NCI-H2171 treated with DMSO at 0.1 percent for 48 hours (cell line): ENCODE measurements at regions not wholly inside any gene's neighbourhood (a gene's known extent, or its start where the extent isn't known, plus 50 kb on each side); places are given as distances from the start of the nearest gene placed in this dataset.
A peak's percentile ranks its signal among the peaks of the same experiment; 100 is the strongest.

Experiments
- DNase-seq: peaks from one replicate; lab custom pipeline; 2025; lab: John Stamatoyannopoulos, UW

GRCh38 chr11:116642481-116642880 lies 130.3 kb downstream of the BUD13 start:
- DNase-seq = no peak

- DNase-seq = peak; percentile 62
Observed at GRCh38 chr11:116641561-116642045, 131.2 kb downstream of the BUD13 start.

GRCh38 chr11:116640641-116641402 lies 132.0 kb downstream of the BUD13 start:
- DNase-seq = peak; percentile 53

GRCh38 chr11:116638463-116638862 lies 134.3 kb downstream of the BUD13 start:
- peak; percentile 52 for DNase-seq

GRCh38 chr11:116637766-116638165 lies 135.0 kb downstream of the BUD13 start:
- DNase-seq = no peak

GRCh38 chr11:116636341-116636929 lies 136.4 kb downstream of the BUD13 start:
- no peak for DNase-seq

GRCh38 chr11:116631201-116631600 lies 141.6 kb downstream of the BUD13 start:
- no peak for DNase-seq

- no peak for DNase-seq
Observed at GRCh38 chr11:116618461-116618860, 154.3 kb downstream of the BUD13 start.

GRCh38 chr11:116615211-116615865 lies 157.4 kb downstream of the BUD13 start:
- DNase-seq = no peak

- DNase-seq = no peak
Observed at GRCh38 chr11:116614306-116615210, 158.2 kb downstream of the BUD13 start.

- DNase-seq = peak; percentile 74
Observed at GRCh38 chr11:116613206-116613875, 159.4 kb downstream of the BUD13 start.

- no peak for DNase-seq
Observed at GRCh38 chr11:116611998-116612620, 160.7 kb downstream of the BUD13 start.

GRCh38 chr11:116610190-116610589 lies 162.6 kb downstream of the BUD13 start:
- DNase-seq = peak; percentile 92

- no peak for DNase-seq
Observed at GRCh38 chr11:116607027-116607426, 165.8 kb downstream of the BUD13 start.

GRCh38 chr11:116605543-116606459 lies 167.0 kb downstream of the BUD13 start:
- peak; percentile 2 for DNase-seq

GRCh38 chr11:116603728-116604323 lies 169.0 kb downstream of the BUD13 start:
- no peak for DNase-seq

GRCh38 chr11:116602637-116602942 lies 170.2 kb downstream of the BUD13 start:
- no peak for DNase-seq

GRCh38 chr11:116601814-116602636 lies 170.8 kb downstream of the BUD13 start:
- DNase-seq = no peak

- DNase-seq = no peak
Observed at GRCh38 chr11:116600930-116601329, 171.9 kb downstream of the BUD13 start.
